ENCODE measurements at regions not wholly inside any gene's neighbourhood (a gene's known extent, or its start where the extent isn't known, plus 50 kb on each side); places are given as distances from the start of the nearest gene placed in this dataset.

- Histone ChIP-seq H2BK120ac (ENCODE audit: low read depth, low read length, poor library complexity, severe bottlenecking) (no peak overlapping the region), H2BK20ac (ENCODE audit: low read depth, low read length, poor library complexity, severe bottlenecking) (no peak overlapping the region), H3K23me2 (ENCODE audit: insufficient read length, low read depth, low read length, poor library complexity, severe bottlenecking) (no peaks in the 10 kb centered on the region), H3K4me1 (ENCODE audit: insufficient read depth, low read length) (no peaks in the 10 kb centered on the region), H2BK12ac (ENCODE audit: insufficient read length, low read depth, low read length) (no peak overlapping the region), H3K23ac (ENCODE audit: insufficient read length, low read depth, low read length) (no peak overlapping the region), H4K20me1 (ENCODE audit: control insufficient read depth, insufficient read depth, insufficient read length) (no peaks in the 10 kb centered on the region), H3K79me1 (ENCODE audit: insufficient read depth, low read depth, low read length, poor library complexity, severe bottlenecking) (no peaks in the 10 kb centered on the region), H3K14ac (ENCODE audit: insufficient read depth, low read length) (no peak overlapping the region), H2AFZ (ENCODE audit: low read length) (no peak overlapping the region), H3K9ac (ENCODE audit: extremely low read depth, insufficient read length, low read length) (no peak overlapping the region), H2AK5ac (ENCODE audit: insufficient read length, low read length) (no peak overlapping the region), H2BK5ac (ENCODE audit: insufficient read length, low read length) (no peak overlapping the region), H3K79me2 (ENCODE audit: insufficient read depth, low read length) (no peaks in the 10 kb centered on the region), H3K4ac (ENCODE audit: low read depth, low read length) (no peak overlapping the region), H2BK15ac (ENCODE audit: low read depth, low read length) (no peak overlapping the region), H4K91ac (ENCODE audit: insufficient read length, low read depth, low read length) (no peak overlapping the region), H3K27me3 (ENCODE audit: insufficient read depth, low read length) (no peaks in the 10 kb centered on the region), H3K18ac (ENCODE audit: insufficient read length, low read depth, low read length) (no peak overlapping the region), H4K8ac (replicated peaks; ENCODE audit: insufficient read length, low read depth, low read length) (no peak overlapping the region), H3K9me3 (ENCODE audit: control insufficient read depth, low read depth, low read length) (no peaks in the 10 kb centered on the region), H3K56ac (ENCODE audit: insufficient read length, low read depth, low read length) (no peak overlapping the region), H3K27ac (ENCODE audit: insufficient read length, low read depth, low read length) (no peak overlapping the region), H4K5ac (ENCODE audit: insufficient read length, low read depth, low read length) (no peak overlapping the region), H3T11ph (ENCODE audit: low read length) (no peak overlapping the region), H3K4me2 (ENCODE audit: insufficient read depth, insufficient read length, low read length) (no peak overlapping the region)
- H3K36me3 Mint-ChIP-seq (ENCODE audit: insufficient read depth in 1 of 3, low read depth in 3 of 3), result no peaks in the 10 kb centered on the region; a peak in 1 of 7 replicates
- H3K27ac Mint-ChIP-seq, result no peak overlapping the region
- DNase-seq, result no peak
- WGBS (ENCODE audit: extremely low coverage, insufficient read length, low lambda C conversion rate), result no CpG with 5 or more reads among the region's 3 CpGs
- no peaks in the 10 kb centered on the region for H3K27me3 Mint-ChIP-seq (ENCODE audit: low read depth)
- no peak for TF ChIP-seq CTCF (conservative IDR thresholded peaks at IDR 0.05)
- H3K4me1 Mint-ChIP-seq, result no peaks in the 10 kb centered on the region
- no peaks in the 10 kb centered on the region for H3K9me3 Mint-ChIP-seq
- no peak overlapping the region for H3K4me3 Mint-ChIP-seq
Observed at GRCh38 chr5:66438696-66439095, 157.5 kb upstream of the MAST4 start.

Measured in H9 (cell line).